ENCODE measurements at regions not wholly inside any gene's neighbourhood (a gene's known extent, or its start where the extent isn't known, plus 50 kb on each side); places are given as distances from the start of the nearest gene placed in this dataset.

GRCh38 chr20:40968816-40969562 is 59.6 kb upstream of the TOP1 start (continued):
- TF ChIP-seq ZNF574 (CRISPR knock-in tag; IDR thresholded peaks at IDR 0.05) (peak; percentile 52; the same call in 1 of the 2 replicates), IKZF4 (CRISPR knock-in tag; IDR thresholded peaks at IDR 0.05; ENCODE audit: borderline replicate concordance, low read depth, not compliant biosample characterization) (peak; percentile 44), YEATS2 (CRISPR knock-in tag; IDR thresholded peaks at IDR 0.05; ENCODE audit: borderline replicate concordance) (peak; percentile 60; the same call in 1 of the 2 replicates), ZNF446 (CRISPR knock-in tag; IDR thresholded peaks at IDR 0.05) (peak; percentile 70; the same call in 1 of the 2 replicates), ZNF124 (CRISPR knock-in tag; IDR thresholded peaks at IDR 0.05) (peak; percentile 81; the same call in 1 of the 2 replicates), ZNF619 (CRISPR knock-in tag; IDR thresholded peaks at IDR 0.05) (peak; percentile 65; the same call in 1 of the 2 replicates), IKZF5 (CRISPR knock-in tag; IDR thresholded peaks at IDR 0.05) (peak; percentile 43; the same call in 1 of the 2 replicates), ZNF558 (CRISPR knock-in tag; IDR thresholded peaks at IDR 0.05; ENCODE audit: borderline replicate concordance) (0 out of 2 replicates have a peak, but pooled peaks have one; percentile 30), GABPB1 (CRISPR knock-in tag; IDR thresholded peaks at IDR 0.05) (0 out of 2 replicates have a peak, but pooled peaks have one; percentile 10), ZNF777 (CRISPR knock-in tag; IDR thresholded peaks at IDR 0.05) (peak; percentile 53; the same call in 1 of the 2 replicates), CTCF (CRISPR knock-in tag; IDR thresholded peaks at IDR 0.05) (peak; percentile 99), RXRA (CRISPR knock-in tag; IDR thresholded peaks at IDR 0.05) (0 out of 2 replicates have a peak, but pooled peaks have one; percentile 15), KLF12 (CRISPR knock-in tag; IDR thresholded peaks at IDR 0.05; ENCODE audit: borderline replicate concordance) (0 out of 2 replicates have a peak, but pooled peaks have one; percentile 42)
- TF ChIP-seq, protein P1, sequence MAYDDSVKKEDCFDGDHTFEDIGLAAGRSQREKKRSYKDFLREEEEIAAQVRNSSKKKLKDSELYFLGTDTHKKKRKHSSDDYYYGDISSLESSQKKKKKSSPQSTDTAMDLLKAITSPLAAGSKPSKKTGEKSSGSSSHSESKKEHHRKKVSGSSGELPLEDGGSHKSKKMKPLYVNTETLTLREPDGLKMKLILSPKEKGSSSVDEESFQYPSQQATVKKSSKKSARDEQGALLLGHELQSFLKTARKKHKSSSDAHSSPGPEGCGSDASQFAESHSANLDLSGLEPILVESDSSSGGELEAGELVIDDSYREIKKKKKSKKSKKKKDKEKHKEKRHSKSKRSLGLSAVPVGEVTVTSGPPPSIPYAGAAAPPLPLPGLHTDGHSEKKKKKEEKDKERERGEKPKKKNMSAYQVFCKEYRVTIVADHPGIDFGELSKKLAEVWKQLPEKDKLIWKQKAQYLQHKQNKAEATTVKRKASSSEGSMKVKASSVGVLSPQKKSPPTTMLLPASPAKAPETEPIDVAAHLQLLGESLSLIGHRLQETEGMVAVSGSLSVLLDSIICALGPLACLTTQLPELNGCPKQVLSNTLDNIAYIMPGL (CRISPR knock-in tag; IDR thresholded peaks at IDR 0.05; ENCODE audit: borderline replicate concordance in 1 of 2, low read depth in 1 of 2), result peak; percentile 84 to 88
- TF ChIP-seq, protein P2, sequence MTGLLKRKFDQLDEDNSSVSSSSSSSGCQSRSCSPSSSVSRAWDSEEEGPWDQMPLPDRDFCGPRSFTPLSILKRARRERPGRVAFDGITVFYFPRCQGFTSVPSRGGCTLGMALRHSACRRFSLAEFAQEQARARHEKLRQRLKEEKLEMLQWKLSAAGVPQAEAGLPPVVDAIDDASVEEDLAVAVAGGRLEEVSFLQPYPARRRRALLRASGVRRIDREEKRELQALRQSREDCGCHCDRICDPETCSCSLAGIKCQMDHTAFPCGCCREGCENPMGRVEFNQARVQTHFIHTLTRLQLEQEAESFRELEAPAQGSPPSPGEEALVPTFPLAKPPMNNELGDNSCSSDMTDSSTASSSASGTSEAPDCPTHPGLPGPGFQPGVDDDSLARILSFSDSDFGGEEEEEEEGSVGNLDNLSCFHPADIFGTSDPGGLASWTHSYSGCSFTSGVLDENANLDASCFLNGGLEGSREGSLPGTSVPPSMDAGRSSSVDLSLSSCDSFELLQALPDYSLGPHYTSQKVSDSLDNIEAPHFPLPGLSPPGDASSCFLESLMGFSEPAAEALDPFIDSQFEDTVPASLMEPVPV (CRISPR knock-in tag; IDR thresholded peaks at IDR 0.05), result 0 out of 2 replicates have a peak, but pooled peaks have one; percentile 4
- TF ChIP-seq, protein P3, sequence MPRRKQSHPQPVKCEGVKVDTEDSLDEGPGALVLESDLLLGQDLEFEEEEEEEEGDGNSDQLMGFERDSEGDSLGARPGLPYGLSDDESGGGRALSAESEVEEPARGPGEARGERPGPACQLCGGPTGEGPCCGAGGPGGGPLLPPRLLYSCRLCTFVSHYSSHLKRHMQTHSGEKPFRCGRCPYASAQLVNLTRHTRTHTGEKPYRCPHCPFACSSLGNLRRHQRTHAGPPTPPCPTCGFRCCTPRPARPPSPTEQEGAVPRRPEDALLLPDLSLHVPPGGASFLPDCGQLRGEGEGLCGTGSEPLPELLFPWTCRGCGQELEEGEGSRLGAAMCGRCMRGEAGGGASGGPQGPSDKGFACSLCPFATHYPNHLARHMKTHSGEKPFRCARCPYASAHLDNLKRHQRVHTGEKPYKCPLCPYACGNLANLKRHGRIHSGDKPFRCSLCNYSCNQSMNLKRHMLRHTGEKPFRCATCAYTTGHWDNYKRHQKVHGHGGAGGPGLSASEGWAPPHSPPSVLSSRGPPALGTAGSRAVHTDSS (CRISPR knock-in tag; conservative IDR thresholded peaks at IDR 0.05), result peak; percentile 81; the same call in 1 of the 2 replicates
